GM12875 (cell line): ENCODE measurements at regions not wholly inside any gene's neighbourhood (a gene's known extent, or its start where the extent isn't known, plus 50 kb on each side); places are given as distances from the start of the nearest gene placed in this dataset.

Experiments
- H3K4me3 ChIP-seq: one replicate; pipeline ENCODE4 v1.5.1; 2011; ENCODE audit warnings: low read depth, low read length, control low read depth
- CTCF ChIP-seq: IDR thresholded peaks from 2 replicates; pipeline ENCODE4 v1.5.1; 2011; ENCODE audit warnings: low read depth, mild to moderate bottlenecking, control low read depth, inconsistent platforms, low read length, moderate library complexity, borderline replicate concordance; ENCODE audit not compliant: insufficient read depth

- TF ChIP-seq CTCF: no peak
- H3K4me3 ChIP-seq: no peak overlapping the region
These were observed 150.2 kb upstream of the PTPRG start for GRCh38 chr3:61411009-61411662.

DNA sequence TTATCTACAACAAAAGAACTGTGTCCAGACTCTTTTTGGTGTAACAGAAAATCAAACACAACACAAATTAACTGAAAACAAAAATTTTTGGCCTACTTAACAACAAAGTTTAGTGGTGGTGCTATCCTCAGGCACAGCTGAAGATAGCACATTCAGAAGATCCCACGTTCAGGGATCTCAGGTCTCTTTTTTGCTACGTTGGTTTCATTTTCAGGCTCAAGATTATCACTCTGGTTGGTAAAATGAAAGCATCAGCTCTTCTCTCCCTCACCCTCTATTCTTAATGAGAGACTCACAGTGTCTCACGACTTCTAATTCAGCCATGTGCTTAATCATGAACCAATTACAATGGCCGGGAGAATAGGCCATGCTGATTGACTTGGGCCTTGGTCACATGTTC is 146.9 kb upstream of the PTPRG start:
- TF ChIP-seq CTCF: no peak
- no peak overlapping the region for H3K4me3 ChIP-seq

DNA sequence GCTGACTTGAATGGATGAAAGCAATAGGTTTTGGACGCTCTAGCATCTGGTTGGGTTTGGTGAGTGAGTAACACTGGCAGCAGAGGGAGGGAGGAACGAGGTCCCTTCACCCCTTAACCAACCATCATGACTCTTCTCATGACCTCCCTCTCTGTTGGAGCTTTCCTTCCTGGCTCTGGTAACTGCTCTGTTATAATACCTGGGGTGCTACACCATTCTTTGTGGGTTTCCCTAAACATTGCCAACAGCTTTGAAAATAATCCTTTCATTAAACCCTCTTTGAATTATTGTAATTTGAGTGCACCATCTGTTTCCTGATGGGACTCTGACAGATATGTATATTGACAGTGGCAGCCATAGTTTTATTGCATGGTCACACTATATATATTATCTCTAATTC is 146.2 kb upstream of the PTPRG start:
- no peak for TF ChIP-seq CTCF
- H3K4me3 ChIP-seq: no peak overlapping the region

DNA sequence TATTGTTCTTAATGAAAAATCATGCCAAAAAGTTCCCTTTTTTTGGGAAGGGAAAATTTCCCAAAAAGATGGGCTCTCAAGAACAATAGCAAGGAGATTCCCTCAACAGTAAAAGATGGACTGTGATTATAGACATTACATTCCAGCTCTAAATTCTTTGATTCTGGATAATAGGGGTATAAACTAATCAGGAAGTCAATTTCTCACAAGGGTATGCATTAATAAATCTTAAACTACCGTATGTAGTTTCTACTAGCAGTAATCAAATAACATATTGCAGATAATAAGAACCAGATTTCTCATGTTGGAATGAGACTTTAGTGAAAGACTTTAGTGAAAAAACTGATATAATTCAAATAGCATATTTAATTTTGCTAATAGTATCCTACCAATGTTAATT is 144.8 kb upstream of the PTPRG start:
- no peak overlapping the region for H3K4me3 ChIP-seq
- TF ChIP-seq CTCF: no peak

DNA sequence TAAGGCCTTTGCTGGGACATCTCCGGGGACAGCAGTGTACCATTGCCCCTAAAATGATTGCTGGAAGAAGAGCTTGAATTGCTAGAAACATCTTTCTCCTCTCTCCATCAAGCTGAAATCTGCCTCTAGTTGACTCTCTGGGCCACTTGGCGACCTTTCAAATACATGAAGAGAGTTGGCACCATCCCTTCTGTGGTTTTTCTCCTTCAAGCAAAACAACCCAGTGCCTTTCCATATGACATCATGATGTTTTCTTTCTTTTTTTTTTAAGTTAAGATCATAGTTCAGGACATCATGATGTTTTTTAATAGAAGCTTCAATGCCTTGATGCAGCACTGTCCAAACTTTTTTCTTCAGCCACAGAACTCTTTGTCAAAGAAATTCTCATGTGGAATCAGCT is 144.0 kb upstream of the PTPRG start:
- no peak overlapping the region for H3K4me3 ChIP-seq
- TF ChIP-seq CTCF: no peak

GRCh38 chr3:61420136-61420759 is 141.1 kb upstream of the PTPRG start:
- no peak for TF ChIP-seq CTCF
- no peak overlapping the region for H3K4me3 ChIP-seq

- H3K4me3 ChIP-seq: no peak overlapping the region
- TF ChIP-seq CTCF: no peak
These were observed 138.3 kb upstream of the PTPRG start for GRCh38 chr3:61422945-61423673.
